ENCODE measurements at regions not wholly inside any gene's neighbourhood (a gene's known extent, or its start where the extent isn't known, plus 50 kb on each side); places are given as distances from the start of the nearest gene placed in this dataset.

GRCh38 chr13:97600458-97601075, 166.6 kb downstream of the RAP2A start:
- H3K4me1 ChIP-seq (ENCODE audit: insufficient read depth, low read length): no peaks in the 10 kb centered on the region
- H3K27ac Mint-ChIP-seq (ENCODE audit: unreplicated experiment): peak overlapping the region; percentile 73
- no peak overlapping the region for H2AFZ ChIP-seq (ENCODE audit: low read depth, low read length)
- no peaks in the 10 kb centered on the region for H3K27me3 ChIP-seq (ENCODE audit: insufficient read depth, low read length)
- no peak for TF ChIP-seq EZH2 (IDR thresholded peaks at IDR 0.05; ENCODE audit: insufficient read depth, low read length)
- TF ChIP-seq, protein P1, sequence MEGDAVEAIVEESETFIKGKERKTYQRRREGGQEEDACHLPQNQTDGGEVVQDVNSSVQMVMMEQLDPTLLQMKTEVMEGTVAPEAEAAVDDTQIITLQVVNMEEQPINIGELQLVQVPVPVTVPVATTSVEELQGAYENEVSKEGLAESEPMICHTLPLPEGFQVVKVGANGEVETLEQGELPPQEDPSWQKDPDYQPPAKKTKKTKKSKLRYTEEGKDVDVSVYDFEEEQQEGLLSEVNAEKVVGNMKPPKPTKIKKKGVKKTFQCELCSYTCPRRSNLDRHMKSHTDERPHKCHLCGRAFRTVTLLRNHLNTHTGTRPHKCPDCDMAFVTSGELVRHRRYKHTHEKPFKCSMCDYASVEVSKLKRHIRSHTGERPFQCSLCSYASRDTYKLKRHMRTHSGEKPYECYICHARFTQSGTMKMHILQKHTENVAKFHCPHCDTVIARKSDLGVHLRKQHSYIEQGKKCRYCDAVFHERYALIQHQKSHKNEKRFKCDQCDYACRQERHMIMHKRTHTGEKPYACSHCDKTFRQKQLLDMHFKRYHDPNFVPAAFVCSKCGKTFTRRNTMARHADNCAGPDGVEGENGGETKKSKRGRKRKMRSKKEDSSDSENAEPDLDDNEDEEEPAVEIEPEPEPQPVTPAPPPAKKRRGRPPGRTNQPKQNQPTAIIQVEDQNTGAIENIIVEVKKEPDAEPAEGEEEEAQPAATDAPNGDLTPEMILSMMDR (IDR thresholded peaks at IDR 0.05; ENCODE audit: insufficient read depth, low read depth, low read length): no peak
- peaks cover 2% of the 10 kb centered on the region for H3K36me3 Mint-ChIP-seq (ENCODE audit: low read depth, unreplicated experiment)
- H3K4me1 Mint-ChIP-seq (ENCODE audit: low read depth, unreplicated experiment): peaks cover 3% of the 10 kb centered on the region
- no peak overlapping the region for H3K27ac ChIP-seq (ENCODE audit: low read depth, low read length)
- no peak overlapping the region for H3K9ac ChIP-seq (ENCODE audit: low read length)
- peak; percentile 41 for DNase-seq (ENCODE audit: low read depth)
- FAIRE-seq: no peak
- peaks cover 3% of the 10 kb centered on the region for H3K27me3 Mint-ChIP-seq (ENCODE audit: low read depth, unreplicated experiment)
- no peaks in the 10 kb centered on the region for H4K20me1 ChIP-seq (ENCODE audit: insufficient read depth, low read length)
- no peaks in the 10 kb centered on the region for H3K79me2 ChIP-seq (ENCODE audit: insufficient read depth, low read length)
- H3K4me3 ChIP-seq (ENCODE audit: insufficient read depth, low read depth, low read length): no peak overlapping the region
- H3K36me3 ChIP-seq (ENCODE audit: insufficient read depth, low read length): no peaks in the 10 kb centered on the region
- H3K9me3 ChIP-seq (ENCODE audit: insufficient read depth, low read depth, low read length): peaks cover 4% of the 10 kb centered on the region
- H3K9me3 Mint-ChIP-seq (ENCODE audit: unreplicated experiment): peaks cover 13% of the 10 kb centered on the region
- H3K4me2 ChIP-seq (ENCODE audit: low read length): no peak overlapping the region
- H3K4me3 Mint-ChIP-seq (ENCODE audit: unreplicated experiment): no peak overlapping the region

- DNase-seq (ENCODE audit: low read depth): no peak
- Histone ChIP-seq H3K79me2 (ENCODE audit: insufficient read depth, low read length) (no peaks in the 10 kb centered on the region), H3K4me3 (ENCODE audit: insufficient read depth, low read depth, low read length) (no peak overlapping the region), H3K27me3 (ENCODE audit: insufficient read depth, low read length) (no peaks in the 10 kb centered on the region), H2AFZ (ENCODE audit: low read depth, low read length) (no peak overlapping the region), H3K9ac (ENCODE audit: low read length) (no peak overlapping the region), H3K27ac (ENCODE audit: low read depth, low read length) (no peak overlapping the region), H3K9me3 (ENCODE audit: insufficient read depth, low read depth, low read length) (no peaks in the 10 kb centered on the region), H4K20me1 (ENCODE audit: insufficient read depth, low read length) (no peaks in the 10 kb centered on the region), H3K36me3 (ENCODE audit: insufficient read depth, low read length) (no peaks in the 10 kb centered on the region), H3K4me1 (ENCODE audit: insufficient read depth, low read length) (no peaks in the 10 kb centered on the region), H3K4me2 (ENCODE audit: low read length) (no peak overlapping the region)
- peaks cover 3% of the 10 kb centered on the region for H3K27me3 Mint-ChIP-seq (ENCODE audit: low read depth, unreplicated experiment)
- H3K4me1 Mint-ChIP-seq (ENCODE audit: low read depth, unreplicated experiment): peaks cover 9% of the 10 kb centered on the region
- H3K4me3 Mint-ChIP-seq (ENCODE audit: unreplicated experiment): no peak overlapping the region
- no peak for TF ChIP-seq EZH2 (IDR thresholded peaks at IDR 0.05; ENCODE audit: insufficient read depth, low read length)
- TF ChIP-seq, protein P1 (IDR thresholded peaks at IDR 0.05; ENCODE audit: insufficient read depth, low read depth, low read length): no peak
- no peak for FAIRE-seq
- H3K9me3 Mint-ChIP-seq (ENCODE audit: unreplicated experiment): no peaks in the 10 kb centered on the region
- no peak overlapping the region for H3K27ac Mint-ChIP-seq (ENCODE audit: unreplicated experiment)
- H3K36me3 Mint-ChIP-seq (ENCODE audit: low read depth, unreplicated experiment): no peaks in the 10 kb centered on the region
Observed at GRCh38 chr13:97615266-97615665, 181.3 kb downstream of the RAP2A start.

GRCh38 chr13:97616385-97616784, 182.4 kb downstream of the RAP2A start:
- DNase-seq (ENCODE audit: low read depth): no peak
- no peak overlapping the region for H3K4me3 ChIP-seq (ENCODE audit: insufficient read depth, low read depth, low read length)
- no peaks in the 10 kb centered on the region for H4K20me1 ChIP-seq (ENCODE audit: insufficient read depth, low read length)
- no peaks in the 10 kb centered on the region for H3K27me3 ChIP-seq (ENCODE audit: insufficient read depth, low read length)
- H3K4me3 Mint-ChIP-seq (ENCODE audit: unreplicated experiment): no peak overlapping the region
- FAIRE-seq: no peak
- H3K9ac ChIP-seq (ENCODE audit: low read length): no peak overlapping the region
- no peaks in the 10 kb centered on the region for H3K79me2 ChIP-seq (ENCODE audit: insufficient read depth, low read length)
- H2AFZ ChIP-seq (ENCODE audit: low read depth, low read length): no peak overlapping the region
- H3K9me3 Mint-ChIP-seq (ENCODE audit: unreplicated experiment): no peaks in the 10 kb centered on the region
- H3K4me1 ChIP-seq (ENCODE audit: insufficient read depth, low read length): no peaks in the 10 kb centered on the region
- no peaks in the 10 kb centered on the region for H3K9me3 ChIP-seq (ENCODE audit: insufficient read depth, low read depth, low read length)
- no peak overlapping the region for H3K27ac Mint-ChIP-seq (ENCODE audit: unreplicated experiment)
- TF ChIP-seq, protein P1 (IDR thresholded peaks at IDR 0.05; ENCODE audit: insufficient read depth, low read depth, low read length): no peak
- TF ChIP-seq EZH2 (IDR thresholded peaks at IDR 0.05; ENCODE audit: insufficient read depth, low read length): no peak
- peaks cover 9% of the 10 kb centered on the region for H3K4me1 Mint-ChIP-seq (ENCODE audit: low read depth, unreplicated experiment)
- no peak overlapping the region for H3K27ac ChIP-seq (ENCODE audit: low read depth, low read length)
- H3K4me2 ChIP-seq (ENCODE audit: low read length): no peak overlapping the region
- peaks cover 5% of the 10 kb centered on the region for H3K27me3 Mint-ChIP-seq (ENCODE audit: low read depth, unreplicated experiment)
- H3K36me3 ChIP-seq (ENCODE audit: insufficient read depth, low read length): no peaks in the 10 kb centered on the region
- H3K36me3 Mint-ChIP-seq (ENCODE audit: low read depth, unreplicated experiment): no peaks in the 10 kb centered on the region
